ENCODE measurements at regions not wholly inside any gene's neighbourhood (a gene's known extent, or its start where the extent isn't known, plus 50 kb on each side); places are given as distances from the start of the nearest gene placed in this dataset.

- DNase-seq, result no peak
These were observed 620.0 kb upstream of the B3GALT2 start for GRCh38 chr1:193806079-193807048.

- DNase-seq, result no peak
These were observed 613.7 kb upstream of the B3GALT2 start for GRCh38 chr1:193799948-193800690.

- DNase-seq, result no peak
These were observed 613.0 kb upstream of the B3GALT2 start for GRCh38 chr1:193799371-193799770.

GRCh38 chr1:193794239-193794638 is 607.8 kb upstream of the B3GALT2 start:
- DNase-seq, result no peak

- no peak for DNase-seq
These were observed 605.3 kb upstream of the B3GALT2 start for GRCh38 chr1:193791746-193792145.

GRCh38 chr1:193787061-193787460 is 600.6 kb upstream of the B3GALT2 start:
- DNase-seq, result no peak

GRCh38 chr1:193785850-193786420 is 599.5 kb upstream of the B3GALT2 start:
- DNase-seq, result no peak

- DNase-seq, result no peak
These were observed 588.3 kb upstream of the B3GALT2 start for GRCh38 chr1:193774536-193775323.

GRCh38 chr1:193771596-193771995 is 585.2 kb upstream of the B3GALT2 start:
- DNase-seq, result no peak

- DNase-seq, result no peak
These were observed 583.2 kb upstream of the B3GALT2 start for GRCh38 chr1:193769651-193770050.

- no peak for DNase-seq
These were observed 581.5 kb upstream of the B3GALT2 start for GRCh38 chr1:193767886-193768285.

- no peak for DNase-seq
These were observed 579.9 kb upstream of the B3GALT2 start for GRCh38 chr1:193766329-193766728.

GRCh38 chr1:193763266-193763665 is 576.9 kb upstream of the B3GALT2 start:
- DNase-seq, result no peak

GRCh38 chr1:193762236-193762635 is 575.8 kb upstream of the B3GALT2 start:
- no peak for DNase-seq

- no peak for DNase-seq
These were observed 569.0 kb upstream of the B3GALT2 start for GRCh38 chr1:193755441-193755840.

GRCh38 chr1:193754732-193755427 is 568.5 kb upstream of the B3GALT2 start:
- DNase-seq, result peak; percentile 23

GRCh38 chr1:193754151-193754550 is 567.7 kb upstream of the B3GALT2 start:
- no peak for DNase-seq

GRCh38 chr1:193753038-193753756 is 566.8 kb upstream of the B3GALT2 start:
- DNase-seq, result no peak

GRCh38 chr1:193749868-193750267 is 563.5 kb upstream of the B3GALT2 start:
- DNase-seq, result no peak

- no peak for DNase-seq
These were observed 561.2 kb upstream of the B3GALT2 start for GRCh38 chr1:193747579-193747978.

GRCh38 chr1:193741228-193741627 is 554.8 kb upstream of the B3GALT2 start:
- DNase-seq, result peak; percentile 50
